ENCODE measurements at regions not wholly inside any gene's neighbourhood (a gene's known extent, or its start where the extent isn't known, plus 50 kb on each side); places are given as distances from the start of the nearest gene placed in this dataset.

- DNase-seq (ENCODE audit: low spot score): no peak
- no peak for TF ChIP-seq CTCF (IDR thresholded peaks at IDR 0.05; ENCODE audit: extremely low read depth, missing control alignments)
These were observed 248.6 kb downstream of the TBX15 start for GRCh38 chr1:118739501-118739900.

- no peak for DNase-seq (ENCODE audit: low spot score)
- no peak for TF ChIP-seq CTCF (IDR thresholded peaks at IDR 0.05; ENCODE audit: extremely low read depth, missing control alignments)
These were observed 251.8 kb downstream of the TBX15 start for GRCh38 chr1:118736322-118736721.

- TF ChIP-seq CTCF (IDR thresholded peaks at IDR 0.05; ENCODE audit: extremely low read depth, missing control alignments): no peak
- DNase-seq (ENCODE audit: low spot score): no peak
These were observed 270.2 kb downstream of the TBX15 start for GRCh38 chr1:118717893-118718292.

- DNase-seq (ENCODE audit: low spot score): no peak
- TF ChIP-seq CTCF (IDR thresholded peaks at IDR 0.05; ENCODE audit: extremely low read depth, missing control alignments): no peak
These were observed 271.4 kb downstream of the TBX15 start for GRCh38 chr1:118716775-118717174.

GRCh38 chr1:118711356-118711755 is 276.8 kb downstream of the TBX15 start:
- no peak for DNase-seq (ENCODE audit: low spot score)
- TF ChIP-seq CTCF (IDR thresholded peaks at IDR 0.05; ENCODE audit: extremely low read depth, missing control alignments): no peak

GRCh38 chr1:118698911-118699310 is 289.2 kb downstream of the TBX15 start:
- TF ChIP-seq CTCF (IDR thresholded peaks at IDR 0.05; ENCODE audit: extremely low read depth, missing control alignments): no peak
- no peak for DNase-seq (ENCODE audit: low spot score)

GRCh38 chr1:118692143-118692542 is 296.0 kb downstream of the TBX15 start:
- no peak for DNase-seq (ENCODE audit: low spot score)

More at GRCh38 chr1:118692143-118692542, 296.0 kb downstream of the TBX15 start:
- TF ChIP-seq CTCF (IDR thresholded peaks at IDR 0.05; ENCODE audit: extremely low read depth, missing control alignments): no peak

Measured in GM20000 (cell line).